Ishikawa (cell line): ENCODE measurements at regions not wholly inside any gene's neighbourhood (a gene's known extent, or its start where the extent isn't known, plus 50 kb on each side); places are given as distances from the start of the nearest gene placed in this dataset.

ENCODE experiments used
- CEBPB ChIP-seq: IDR thresholded peaks from 2 replicates; pipeline ENCODE4 v1.6.1; 2012
- CREB1 ChIP-seq: IDR thresholded peaks from 2 replicates; pipeline ENCODE4 v1.6.1; 2012; ENCODE audit warnings: low read depth
- EGR1 ChIP-seq: IDR thresholded peaks from 2 replicates; pipeline ENCODE4 v1.6.1; 2012
- EP300 ChIP-seq: IDR thresholded peaks from 2 replicates; pipeline ENCODE4 v1.6.1; 2012; ENCODE audit warnings: borderline replicate concordance
- FOXM1 ChIP-seq: IDR thresholded peaks from 2 replicates; pipeline ENCODE4 v1.6.1; 2012; ENCODE audit warnings: low read depth, borderline replicate concordance
- MAX ChIP-seq: IDR thresholded peaks from 2 replicates; pipeline ENCODE4 v1.6.1; 2012
- NFIC ChIP-seq: IDR thresholded peaks from 2 replicates; pipeline ENCODE4 v1.6.1; 2012
- RAD21 ChIP-seq: IDR thresholded peaks from 2 replicates; pipeline ENCODE4 v1.6.1; 2012; ENCODE audit warnings: low read depth
- REST ChIP-seq: IDR thresholded peaks from 2 replicates; pipeline ENCODE4 v1.6.1; 2012; ENCODE audit warnings: low read depth, mild to moderate bottlenecking
- TAF1 ChIP-seq: IDR thresholded peaks from 2 replicates; pipeline ENCODE4 v1.6.1; 2012; ENCODE audit warnings: low read depth, mild to moderate bottlenecking
- TCF12 ChIP-seq: IDR thresholded peaks from 2 replicates; pipeline ENCODE4 v1.6.1; 2012; ENCODE audit warnings: low read depth
- USF1 ChIP-seq: IDR thresholded peaks from 2 replicates; pipeline ENCODE4 v1.6.1; 2012
- YY1 ChIP-seq: IDR thresholded peaks from 2 replicates; pipeline ENCODE4 v1.6.1; 2012; ENCODE audit warnings: low read depth
- ZBTB7A ChIP-seq: IDR thresholded peaks from 2 replicates; pipeline ENCODE4 v1.6.1; 2012; ENCODE audit warnings: low read depth

GRCh38 chr5:67896311-67896929 lies 319.1 kb upstream of the PIK3R1 start:
- TF ChIP-seq NFIC (no peak), EGR1 (no peak), USF1 (no peak), CREB1 (no peak), RAD21 (no peak), YY1 (no peak), CEBPB (no peak), TAF1 (no peak), EP300 (no peak), ZBTB7A (no peak), MAX (no peak), TCF12 (no peak), REST (no peak), FOXM1 (no peak)
